Esophagus squamous epithelium (tissue), 5 donors: ENCODE measurements at regions not wholly inside any gene's neighbourhood (a gene's known extent, or its start where the extent isn't known, plus 50 kb on each side); places are given as distances from the start of the nearest gene placed in this dataset.

Experiments
- DNase-seq: peaks from one replicate; lab custom pipeline; 2025; lab: John Stamatoyannopoulos, UW
- H3K27ac ChIP-seq, 4 donors: fragments of 200-600 bp; sonication (generic); one replicate each; pipeline ENCODE4 v1.5.1; 2016 to 2019; ENCODE audit warnings: mild to moderate bottlenecking in 1 of 4
- H3K27me3 ChIP-seq, 4 donors: fragments of 200-600 bp; sonication (generic); 1 replicate in 3 of 4; 2 replicates in 1 of 4; pipeline versions ENCODE4 v1.5.1 to v1.6.0; 2017 to 2021; ENCODE audit warnings: antibody characterized with exemption in 1 of 4
- H3K36me3 ChIP-seq, 3 donors: fragments of 200-600 bp; sonication (generic); one replicate each; pipeline ENCODE4 v1.5.1; 2016 to 2019
- H3K4me1 ChIP-seq, 3 donors: fragments of 200-600 bp; sonication (generic); one replicate each; pipeline ENCODE4 v1.5.1; 2017 to 2019
- H3K4me3 ChIP-seq, 4 donors: fragments of 200-600 bp; sonication (generic); 1 replicate in 3 of 4; 2 replicates in 1 of 4; pipeline ENCODE4 v1.5.1; 2016 to 2019; ENCODE audit warnings: mild to moderate bottlenecking in 2 of 4, moderate library complexity in 1 of 4
- H3K9me3 ChIP-seq, 3 donors: fragments of 200-600 bp; sonication (generic); one replicate each; pipeline ENCODE4 v1.5.1; 2016 to 2019
- CTCF ChIP-seq, 6 experiments: fragments of 450-650 bp in 4 of 6; fragments of 200-600 bp in 2 of 6; sonication (generic) in 2 of 6; IDR thresholded peaks; one replicate each; pipeline ENCODE4 v1.5.1; 2016 to 2019; ENCODE audit warnings: antibody characterized with exemption in 6 of 6, mild to moderate bottlenecking in 4 of 6, moderate library complexity in 4 of 6
- POLR2A ChIP-seq, 4 donors: fragments of 450-650 bp; IDR thresholded peaks; one replicate each; pipeline ENCODE4 v1.6.1; 2017; ENCODE audit warnings: antibody characterized with exemption in 4 of 4, mild to moderate bottlenecking in 4 of 4, moderate library complexity in 3 of 4
- WGBS, 2 donors: methylation state at CpG; one replicate each; pipeline ENCODE4 v1.1.5; 2018; 5-methylcytosine and 5-hydroxymethylcytosine counted together
- intact Hi-C: fragments of 100-400 bp; cut with DNase I; formaldehyde crosslinking; loops from one replicate; pipeline ENCODE4 v1.15.0; 2022
- donor health status: DM: yes; HTN: yes; CAD: no.

GRCh38 chr22:27475548-27475897, 326.0 kb downstream of the MN1 start:
- intact Hi-C loops = no loop called here
- Histone ChIP-seq H3K4me3 (no peak overlapping the region), H3K27ac (peak overlapping the region in 2 of 4 donors; percentile 2 to 21), H3K9me3 (no peaks in the 10 kb centered on the region), H3K4me1 (peaks cover 9 to 38% (median 12%) of the 10 kb centered on the region in 3 donors), H3K27me3 (no peaks in the 10 kb centered on the region), H3K36me3 (no peaks in the 10 kb centered on the region)
- TF ChIP-seq CTCF (IDR thresholded peaks at IDR 0.05) (no peak), POLR2A (IDR thresholded peaks at IDR 0.05) (no peak)
- DNase-seq = no peak
- 25 to 30% methylated on average over 3 of the region's 3 CpGs for WGBS, 2 donors

GRCh38 chr22:27476318-27476717, 325.2 kb downstream of the MN1 start:
- Histone ChIP-seq H3K27me3 (no peaks in the 10 kb centered on the region), H3K9me3 (no peaks in the 10 kb centered on the region), H3K4me3 (no peak overlapping the region), H3K36me3 (no peaks in the 10 kb centered on the region), H3K27ac (no peak overlapping the region), H3K4me1 (peaks cover 9 to 38% (median 12%) of the 10 kb centered on the region in 3 donors)
- WGBS, 2 donors = 84 to 89% methylated on average over 11 of the region's 11 CpGs
- TF ChIP-seq CTCF (IDR thresholded peaks at IDR 0.05) (no peak), POLR2A (IDR thresholded peaks at IDR 0.05) (no peak)
- intact Hi-C loops = no loop called here
- no peak for DNase-seq

GRCh38 chr22:27476729-27477128, 324.8 kb downstream of the MN1 start:
- intact Hi-C loops = no loop called here
- H3K4me1 ChIP-seq = peaks cover 9 to 38% (median 12%) of the 10 kb centered on the region in 3 donors
- TF ChIP-seq POLR2A (IDR thresholded peaks at IDR 0.05) (no peak), CTCF (IDR thresholded peaks at IDR 0.05) (no peak)
- H3K36me3 ChIP-seq = no peaks in the 10 kb centered on the region
- H3K27me3 ChIP-seq = no peaks in the 10 kb centered on the region
- WGBS, 2 donors = 36 to 40% methylated on average over 2 to 6 of the region's 8 CpGs
- no peak overlapping the region for H3K4me3 ChIP-seq
- no peak overlapping the region for H3K27ac ChIP-seq
- no peak for DNase-seq
- H3K9me3 ChIP-seq = no peaks in the 10 kb centered on the region

- no peaks in the 10 kb centered on the region for H3K9me3 ChIP-seq
- no peaks in the 10 kb centered on the region for H3K27me3 ChIP-seq
- H3K4me3 ChIP-seq = no peak overlapping the region
- TF ChIP-seq POLR2A (IDR thresholded peaks at IDR 0.05) (no peak), CTCF (IDR thresholded peaks at IDR 0.05) (no peak)
- intact Hi-C loops = no loop called here
- H3K27ac ChIP-seq = no peak overlapping the region
- peaks cover 9 to 38% (median 12%) of the 10 kb centered on the region in 3 donors for H3K4me1 ChIP-seq
- WGBS, 2 donors = 85 to 100% methylated on average over 3 to 5 of the region's 7 CpGs
- DNase-seq = no peak
- no peaks in the 10 kb centered on the region for H3K36me3 ChIP-seq
These were observed 324.4 kb downstream of the MN1 start for GRCh38 chr22:27477171-27477570.

GRCh38 chr22:27480487-27480886, 321.1 kb downstream of the MN1 start:
- intact Hi-C loops = no loop called here
- no peak for TF ChIP-seq CTCF (IDR thresholded peaks at IDR 0.05)
- TF ChIP-seq POLR2A (IDR thresholded peaks at IDR 0.05) = no peak
- H3K9me3 ChIP-seq = no peaks in the 10 kb centered on the region
- no peaks in the 10 kb centered on the region for H3K36me3 ChIP-seq
- H3K27me3 ChIP-seq = peaks cover 0 to 4% (median 0%) of the 10 kb centered on the region in 4 donors
- no peak overlapping the region for H3K4me3 ChIP-seq
- H3K27ac ChIP-seq = no peak overlapping the region
- WGBS, 2 donors = 59 to 74% methylated on average over 3 to 4 of the region's 9 CpGs
- no peak for DNase-seq
- peaks cover 3 to 20% (median 6%) of the 10 kb centered on the region in 3 donors for H3K4me1 ChIP-seq
